ENCODE measurements at regions not wholly inside any gene's neighbourhood (a gene's known extent, or its start where the extent isn't known, plus 50 kb on each side); places are given as distances from the start of the nearest gene placed in this dataset.

DNA sequence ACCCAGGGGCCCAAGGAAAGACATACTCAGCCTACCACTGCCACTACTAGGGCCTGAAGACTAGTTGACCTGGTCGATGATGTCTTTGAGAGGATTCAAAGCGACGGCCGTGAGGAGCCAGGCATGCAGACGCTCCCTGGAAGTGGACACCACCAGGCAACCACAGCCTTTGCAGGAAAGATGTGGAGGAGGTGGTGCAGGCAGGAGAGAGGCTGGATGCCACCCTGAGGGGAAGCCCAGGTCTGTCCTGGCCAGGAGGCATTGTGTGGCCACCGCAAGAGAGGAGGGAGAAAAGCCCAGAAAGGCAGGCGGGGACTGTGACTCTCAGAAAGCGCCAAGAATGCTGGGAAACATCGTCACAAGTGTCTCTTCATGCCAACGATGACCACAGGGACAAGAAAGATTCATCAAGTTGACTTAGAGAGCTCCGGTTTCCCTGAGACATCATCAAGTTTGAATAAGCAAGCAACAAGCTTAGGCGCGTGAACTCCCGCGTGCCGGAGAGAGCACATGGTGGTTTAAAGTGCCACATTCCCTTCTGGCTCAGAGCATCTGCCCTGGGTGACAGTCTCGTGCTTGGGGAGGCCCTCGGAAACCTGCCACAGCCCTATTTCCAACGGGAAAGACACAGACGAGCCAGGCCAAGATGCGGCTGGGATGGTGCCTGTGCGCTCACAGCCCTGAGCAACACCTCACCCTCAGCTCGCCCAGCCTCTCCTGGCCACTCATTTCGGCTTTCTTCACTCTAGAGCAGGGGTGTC, 464.5 kb upstream of the SALL3 start:
- no peak for TF ChIP-seq MYC (IDR thresholded peaks at IDR 0.05; ENCODE audit: low read depth, low read length)

DNA sequence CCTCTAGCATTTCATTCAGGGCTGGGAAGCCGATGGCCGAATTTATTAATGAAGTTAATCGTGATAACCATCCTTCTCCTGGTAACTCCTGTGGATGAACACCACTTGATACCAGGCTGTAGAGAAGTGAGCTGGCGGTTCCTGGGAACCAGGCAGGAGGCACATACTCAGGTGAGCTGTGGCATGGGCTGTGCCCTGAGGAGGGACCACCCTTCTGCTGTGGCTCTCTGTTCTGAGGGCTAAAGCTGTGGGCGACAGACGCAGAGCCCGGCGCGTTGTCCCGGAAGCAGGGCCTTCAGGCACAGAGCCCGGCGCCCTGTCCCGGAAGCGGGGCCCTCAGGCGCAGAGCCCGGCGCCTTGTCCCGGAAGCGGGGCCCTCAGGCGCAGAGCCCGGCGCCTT, 462.3 kb upstream of the SALL3 start:
- no peak overlapping the region for H3K4me3 ChIP-seq (ENCODE audit: low read depth, low read length)
- DNase-seq (ENCODE audit: low read depth) = no peak
- TF ChIP-seq MYC (IDR thresholded peaks at IDR 0.05; ENCODE audit: low read depth, low read length) = no peak
- no peak for TF ChIP-seq POLR2A (IDR thresholded peaks at IDR 0.05; ENCODE audit: extremely low read depth, insufficient read length)
- TF ChIP-seq, protein P1, sequence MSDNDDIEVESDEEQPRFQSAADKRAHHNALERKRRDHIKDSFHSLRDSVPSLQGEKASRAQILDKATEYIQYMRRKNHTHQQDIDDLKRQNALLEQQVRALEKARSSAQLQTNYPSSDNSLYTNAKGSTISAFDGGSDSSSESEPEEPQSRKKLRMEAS (IDR thresholded peaks at IDR 0.05; ENCODE audit: low read depth, low read length) = no peak
- no peak for TF ChIP-seq CTCF (IDR thresholded peaks at IDR 0.05; ENCODE audit: low read depth, low read length)

More for the DNA sequence above, 464.5 kb upstream of the SALL3 start:
- DNase-seq (ENCODE audit: low read depth) = no peak
- no peak overlapping the region for H3K4me3 ChIP-seq (ENCODE audit: low read depth, low read length)

DNA sequence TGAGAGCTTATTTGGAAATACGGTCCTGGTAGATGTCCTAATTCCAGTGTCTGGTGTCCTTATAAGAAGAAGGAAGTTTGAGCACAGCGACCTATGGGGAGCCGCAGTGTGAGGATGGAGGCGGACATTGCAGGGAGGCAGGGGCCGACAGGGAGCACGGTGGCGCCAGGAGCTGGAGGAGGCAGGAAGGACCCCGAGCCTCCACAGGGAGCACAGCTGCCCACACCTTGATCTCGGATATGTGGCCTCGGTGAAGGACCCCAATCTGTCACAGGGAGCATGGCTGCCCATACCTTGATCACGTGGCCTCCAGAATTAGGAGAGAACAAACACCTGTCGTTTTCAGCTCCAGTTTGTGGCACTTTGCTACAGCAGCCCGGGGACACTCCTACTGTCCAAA, 461.6 kb upstream of the SALL3 start:
- TF ChIP-seq, protein P1 (IDR thresholded peaks at IDR 0.05; ENCODE audit: low read depth, low read length) = no peak
- no peak for TF ChIP-seq CTCF (IDR thresholded peaks at IDR 0.05; ENCODE audit: low read depth, low read length)
- no peak for TF ChIP-seq MYC (IDR thresholded peaks at IDR 0.05; ENCODE audit: low read depth, low read length)
- TF ChIP-seq POLR2A (IDR thresholded peaks at IDR 0.05; ENCODE audit: extremely low read depth, insufficient read length) = no peak
- DNase-seq (ENCODE audit: low read depth) = no peak
- no peak overlapping the region for H3K4me3 ChIP-seq (ENCODE audit: low read depth, low read length)

DNA sequence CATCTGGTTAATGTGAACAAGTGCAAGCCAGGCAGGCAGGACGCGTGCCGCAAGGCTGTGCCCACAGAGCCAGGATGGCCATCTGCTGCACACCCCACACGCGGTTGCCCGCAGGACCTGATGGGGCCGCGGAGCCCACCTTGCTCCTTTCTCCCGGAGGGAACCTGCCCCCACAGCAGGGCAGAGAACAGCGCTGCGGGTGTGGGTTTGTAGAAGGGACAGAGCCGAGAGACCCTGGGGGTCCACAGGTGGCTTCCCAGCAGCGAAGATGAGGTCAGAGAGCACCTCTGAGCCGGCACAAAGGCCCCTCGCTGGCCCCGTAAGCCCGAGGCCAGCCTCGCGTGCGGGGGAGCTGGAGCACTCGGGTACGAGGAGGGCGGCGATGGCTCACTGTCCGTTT, 460.8 kb upstream of the SALL3 start:
- no peak overlapping the region for H3K4me3 ChIP-seq (ENCODE audit: low read depth, low read length)
- TF ChIP-seq POLR2A (IDR thresholded peaks at IDR 0.05; ENCODE audit: extremely low read depth, insufficient read length) (no peak), CTCF (IDR thresholded peaks at IDR 0.05; ENCODE audit: low read depth, low read length) (no peak), MYC (IDR thresholded peaks at IDR 0.05; ENCODE audit: low read depth, low read length) (no peak)
- TF ChIP-seq, protein P1 (IDR thresholded peaks at IDR 0.05; ENCODE audit: low read depth, low read length) = no peak
- DNase-seq (ENCODE audit: low read depth) = no peak

- TF ChIP-seq MYC (IDR thresholded peaks at IDR 0.05; ENCODE audit: low read depth, low read length) (no peak), POLR2A (IDR thresholded peaks at IDR 0.05; ENCODE audit: extremely low read depth, insufficient read length) (no peak)
- TF ChIP-seq, protein P1 (IDR thresholded peaks at IDR 0.05; ENCODE audit: low read depth, low read length) = no peak
- no peak overlapping the region for H3K4me3 ChIP-seq (ENCODE audit: low read depth, low read length)
- DNase-seq (ENCODE audit: low read depth) = no peak
Measured at GRCh38 chr18:78519394-78520062, 460.1 kb upstream of the SALL3 start.

- no peak overlapping the region for H3K4me3 ChIP-seq (ENCODE audit: low read depth, low read length)
- DNase-seq (ENCODE audit: low read depth) = no peak
- TF ChIP-seq CTCF (IDR thresholded peaks at IDR 0.05; ENCODE audit: low read depth, low read length) (no peak), POLR2A (IDR thresholded peaks at IDR 0.05; ENCODE audit: extremely low read depth, insufficient read length) (no peak)
Measured at GRCh38 chr18:78521136-78521535, 458.5 kb upstream of the SALL3 start.
